Upper lobe of right lung (tissue), 1 donor: ENCODE measurements at regions not wholly inside any gene's neighbourhood (a gene's known extent, or its start where the extent isn't known, plus 50 kb on each side); places are given as distances from the start of the nearest gene placed in this dataset.

Experiments
- ATAC-seq: fragments of 200-7000 bp; cut with Tn5 transposase; one replicate; pipeline ENCODE4 v1.9.1; 2020; ENCODE audit warnings: mild to moderate bottlenecking, moderate library complexity
- DNase-seq: peaks from one replicate; pipeline ENCODE4 v3.0.0-alpha.2; 2020
- H3K27ac ChIP-seq: fragments of 200-600 bp; one replicate; pipeline ENCODE4 v1.8.0; 2022
- H3K27me3 ChIP-seq: fragments of 200-600 bp; one replicate; pipeline ENCODE4 v1.8.0; 2022; ENCODE audit warnings: mild to moderate bottlenecking
- H3K36me3 ChIP-seq: fragments of 200-600 bp; one replicate; pipeline ENCODE4 v1.8.0; 2022
- H3K4me1 ChIP-seq: fragments of 200-600 bp; one replicate; pipeline ENCODE4 v1.8.0; 2022
- H3K4me3 ChIP-seq: fragments of 200-600 bp; one replicate; pipeline ENCODE4 v1.8.0; 2022; ENCODE audit warnings: mild to moderate bottlenecking
- H3K9me3 ChIP-seq: fragments of 200-600 bp; one replicate; pipeline ENCODE4 v1.8.0; 2022
- intact Hi-C: fragments of 100-400 bp; cut with DNase I; formaldehyde crosslinking; loops from one replicate; pipeline ENCODE4 v1.11.0; 2022
- TF ChIP-seq, protein P1 (sequence below): fragments of 200-600 bp; IDR thresholded peaks from one replicate; pipeline ENCODE4 v1.8.0; 2022; ENCODE audit warnings: antibody characterized with exemption
- donor health status: DM: no; HTN: yes; CAD: no; lungs with severe emphysema.

DNA sequence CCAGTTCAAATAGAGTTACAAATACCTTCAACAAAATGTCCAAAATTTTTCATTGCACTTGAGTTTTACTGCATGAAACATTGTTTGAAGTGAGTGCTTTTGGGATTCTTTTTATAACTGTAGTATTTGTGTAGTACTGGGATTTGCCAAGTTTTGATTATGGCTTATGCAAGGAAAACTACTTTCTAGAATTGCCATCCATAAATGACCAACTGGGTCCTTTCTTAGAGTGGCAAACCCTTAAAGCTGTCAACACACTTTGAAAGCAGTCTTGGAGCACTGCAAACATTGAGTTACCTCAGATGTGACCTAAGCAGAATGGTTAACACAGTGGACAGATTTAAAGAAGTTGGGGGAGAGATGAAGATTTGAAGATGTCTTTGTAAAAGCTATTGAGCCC lies 379.6 kb upstream of the ZNF608 start:
- intact Hi-C loops: no loop called here
- TF ChIP-seq, protein P1, sequence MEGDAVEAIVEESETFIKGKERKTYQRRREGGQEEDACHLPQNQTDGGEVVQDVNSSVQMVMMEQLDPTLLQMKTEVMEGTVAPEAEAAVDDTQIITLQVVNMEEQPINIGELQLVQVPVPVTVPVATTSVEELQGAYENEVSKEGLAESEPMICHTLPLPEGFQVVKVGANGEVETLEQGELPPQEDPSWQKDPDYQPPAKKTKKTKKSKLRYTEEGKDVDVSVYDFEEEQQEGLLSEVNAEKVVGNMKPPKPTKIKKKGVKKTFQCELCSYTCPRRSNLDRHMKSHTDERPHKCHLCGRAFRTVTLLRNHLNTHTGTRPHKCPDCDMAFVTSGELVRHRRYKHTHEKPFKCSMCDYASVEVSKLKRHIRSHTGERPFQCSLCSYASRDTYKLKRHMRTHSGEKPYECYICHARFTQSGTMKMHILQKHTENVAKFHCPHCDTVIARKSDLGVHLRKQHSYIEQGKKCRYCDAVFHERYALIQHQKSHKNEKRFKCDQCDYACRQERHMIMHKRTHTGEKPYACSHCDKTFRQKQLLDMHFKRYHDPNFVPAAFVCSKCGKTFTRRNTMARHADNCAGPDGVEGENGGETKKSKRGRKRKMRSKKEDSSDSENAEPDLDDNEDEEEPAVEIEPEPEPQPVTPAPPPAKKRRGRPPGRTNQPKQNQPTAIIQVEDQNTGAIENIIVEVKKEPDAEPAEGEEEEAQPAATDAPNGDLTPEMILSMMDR: no peak

DNA sequence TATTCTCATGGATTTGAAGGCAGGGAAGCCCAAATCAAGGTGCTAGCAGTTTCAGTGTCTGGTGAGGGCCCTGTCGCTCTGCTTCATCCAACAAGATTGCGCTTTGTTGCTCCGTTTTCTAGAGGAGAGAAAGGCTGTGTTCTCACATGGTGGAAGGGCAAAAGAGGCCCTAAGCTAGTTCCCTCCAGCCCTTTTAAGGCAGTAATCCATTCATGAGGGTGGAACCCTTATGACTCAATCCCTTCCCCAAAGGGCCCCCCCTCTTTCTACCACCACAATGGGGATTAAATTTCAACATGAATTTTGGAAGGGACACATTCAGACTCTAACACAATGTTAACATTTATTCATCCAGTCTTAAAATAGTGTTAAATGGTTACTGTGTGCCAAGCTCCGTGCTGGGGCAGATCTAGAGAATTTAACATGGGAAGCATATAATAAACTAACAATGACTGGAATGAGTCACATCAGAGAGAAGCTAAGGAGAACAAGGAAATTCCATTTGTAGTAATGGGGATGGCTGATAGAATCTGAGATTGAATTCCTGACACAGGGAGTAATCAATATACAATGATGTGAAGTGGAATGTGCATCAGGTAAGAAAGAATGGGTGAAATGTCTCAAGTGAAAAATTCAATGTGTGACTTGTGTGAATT lies 382.8 kb upstream of the ZNF608 start:
- DNase-seq (no peak), ATAC-seq (no peak)
- no peaks in the 10 kb centered on the region for H3K36me3 ChIP-seq
- H3K4me3 ChIP-seq: no peak overlapping the region
- intact Hi-C loops: no loop called here
- no peaks in the 10 kb centered on the region for H3K4me1 ChIP-seq
- H3K27ac ChIP-seq: no peak overlapping the region
- TF ChIP-seq, protein P1: no peak
- H3K9me3 ChIP-seq: no peaks in the 10 kb centered on the region
- no peaks in the 10 kb centered on the region for H3K27me3 ChIP-seq

More for the DNA sequence above, 379.6 kb upstream of the ZNF608 start:
- Histone ChIP-seq H3K9me3 (no peaks in the 10 kb centered on the region), H3K4me1 (no peaks in the 10 kb centered on the region), H3K27ac (no peak overlapping the region), H3K36me3 (no peaks in the 10 kb centered on the region), H3K27me3 (no peaks in the 10 kb centered on the region), H3K4me3 (no peak overlapping the region)
- ATAC-seq: peak; percentile 87
- no peak for DNase-seq

DNA sequence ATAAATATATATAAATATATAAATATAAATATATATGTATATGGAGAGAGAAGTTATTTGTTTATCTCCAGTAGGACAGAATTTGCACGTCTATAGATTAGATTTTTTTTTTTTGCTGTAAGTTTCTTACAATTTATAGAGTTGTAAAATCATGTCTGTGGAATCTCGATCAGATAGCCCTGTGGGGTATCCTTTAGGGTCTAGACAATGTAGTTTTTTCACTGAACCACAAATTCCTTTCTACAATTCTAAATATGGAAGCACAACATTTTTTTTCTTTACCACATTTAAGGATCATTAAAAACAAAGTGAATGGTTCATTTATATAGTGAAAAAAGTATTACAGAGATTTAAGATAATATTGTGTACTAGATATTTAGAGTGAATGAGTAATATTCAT lies 384.2 kb upstream of the ZNF608 start:
- Histone ChIP-seq H3K4me3 (no peak overlapping the region), H3K27me3 (no peaks in the 10 kb centered on the region), H3K36me3 (no peaks in the 10 kb centered on the region), H3K9me3 (no peaks in the 10 kb centered on the region), H3K4me1 (no peaks in the 10 kb centered on the region), H3K27ac (no peak overlapping the region)
- no peak for ATAC-seq
- DNase-seq: no peak
- TF ChIP-seq, protein P1: no peak
- intact Hi-C loops: no loop called here

DNA sequence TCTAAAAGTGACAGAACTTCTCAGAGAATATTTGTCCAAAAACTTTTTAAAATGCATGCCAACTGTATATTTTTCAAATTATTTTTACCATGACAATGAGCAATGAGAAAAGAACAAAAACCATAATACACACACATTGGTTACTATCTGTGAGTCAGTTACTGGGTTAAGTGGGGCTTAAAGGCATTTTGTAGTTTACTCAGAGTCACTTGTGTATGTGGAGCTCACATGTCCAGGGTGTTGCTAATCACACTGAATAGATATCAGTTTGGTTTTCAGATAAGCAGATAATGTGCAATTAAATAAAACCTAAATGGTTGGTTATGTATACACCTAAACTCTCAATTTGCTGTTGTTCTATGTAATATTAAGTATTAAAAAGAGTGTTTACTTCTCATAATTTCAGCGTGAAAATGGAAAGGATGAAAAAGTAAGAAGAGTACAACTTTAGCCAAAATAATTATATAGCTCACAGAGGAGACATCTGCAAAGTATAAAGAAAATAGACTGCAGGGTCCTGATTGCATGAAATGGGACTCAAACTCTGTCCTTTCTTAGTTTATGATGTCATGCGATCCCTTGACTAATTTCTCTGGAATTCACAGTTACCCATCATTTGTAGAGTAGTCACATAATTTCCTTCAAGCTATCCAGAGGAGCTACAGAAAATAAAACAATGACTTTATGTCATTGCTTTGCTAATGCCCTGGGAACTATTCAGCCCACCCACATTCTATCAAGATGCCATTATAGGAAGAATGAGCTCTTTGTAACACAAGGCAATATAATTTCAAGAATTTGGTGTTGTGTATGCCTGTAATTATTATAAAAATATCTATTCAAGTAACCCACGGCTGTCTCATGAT lies 388.0 kb upstream of the ZNF608 start:
- Histone ChIP-seq H3K9me3 (no peaks in the 10 kb centered on the region), H3K36me3 (no peaks in the 10 kb centered on the region), H3K4me1 (no peaks in the 10 kb centered on the region), H3K27me3 (no peaks in the 10 kb centered on the region), H3K4me3 (no peak overlapping the region), H3K27ac (no peak overlapping the region)
- intact Hi-C loops: no loop called here
- DNase-seq (no peak), ATAC-seq (no peak)
- TF ChIP-seq, protein P1: no peak

DNA sequence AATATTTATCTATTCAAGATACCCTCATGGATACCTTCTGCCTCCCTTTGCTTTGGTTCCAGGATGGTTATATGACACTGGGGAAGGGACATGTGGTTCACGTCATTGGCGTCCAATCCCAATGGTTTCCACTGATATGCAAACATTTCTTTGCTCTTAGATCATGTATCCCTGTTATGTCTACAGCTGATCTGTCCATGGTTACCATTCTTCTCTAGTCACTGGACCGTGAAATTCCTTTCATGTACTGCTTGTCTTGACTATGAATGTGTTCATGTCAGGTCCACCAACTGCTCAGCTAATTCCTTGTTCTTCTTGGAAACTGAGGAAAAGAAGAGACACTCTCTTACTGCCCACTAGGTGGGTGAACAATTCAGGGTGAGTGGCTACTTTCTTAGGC lies 391.1 kb upstream of the ZNF608 start:
- intact Hi-C loops: no loop called here
- H3K9me3 ChIP-seq: no peaks in the 10 kb centered on the region
- no peaks in the 10 kb centered on the region for H3K4me1 ChIP-seq
- DNase-seq (no peak), ATAC-seq (no peak)
- H3K36me3 ChIP-seq: no peaks in the 10 kb centered on the region
- TF ChIP-seq, protein P1: no peak
- no peak overlapping the region for H3K4me3 ChIP-seq
- no peak overlapping the region for H3K27ac ChIP-seq
- H3K27me3 ChIP-seq: no peaks in the 10 kb centered on the region
